ENCODE measurements at regions not wholly inside any gene's neighbourhood (a gene's known extent, or its start where the extent isn't known, plus 50 kb on each side); places are given as distances from the start of the nearest gene placed in this dataset.

DNA sequence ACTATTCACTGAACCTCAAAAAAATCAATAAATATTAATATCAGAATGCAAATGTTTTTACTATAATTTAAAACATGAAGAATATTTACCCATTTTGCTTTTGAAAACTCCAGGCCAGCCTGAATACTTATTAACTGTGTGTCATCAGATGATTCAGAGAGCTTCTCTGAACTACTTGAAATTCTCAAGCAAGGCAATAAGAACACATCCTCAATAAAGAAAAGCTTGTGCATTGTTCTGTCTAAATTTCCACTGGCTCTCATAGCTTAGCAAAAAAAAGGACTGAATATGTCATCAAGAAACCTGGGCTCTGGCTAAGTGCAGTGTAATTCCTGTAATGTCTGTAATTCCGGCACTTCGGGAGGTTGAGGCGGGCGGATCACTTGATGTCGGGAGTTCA lies 194.1 kb downstream of the BTG1 start:
- TF ChIP-seq GATA2 (IDR thresholded peaks at IDR 0.05; ENCODE audit: low read depth, low read length), result no peak
- no peak for TF ChIP-seq GATA3 (IDR thresholded peaks at IDR 0.05; ENCODE audit: low read depth, low read length)
